Amygdala (tissue), 56 donors: ENCODE measurements at regions not wholly inside any gene's neighbourhood (a gene's known extent, or its start where the extent isn't known, plus 50 kb on each side); places are given as distances from the start of the nearest gene placed in this dataset.

Experiments
- DNase-seq, 56 donors: peaks; one replicate each; lab custom pipeline; 2025; lab: John Stamatoyannopoulos, UW

DNA sequence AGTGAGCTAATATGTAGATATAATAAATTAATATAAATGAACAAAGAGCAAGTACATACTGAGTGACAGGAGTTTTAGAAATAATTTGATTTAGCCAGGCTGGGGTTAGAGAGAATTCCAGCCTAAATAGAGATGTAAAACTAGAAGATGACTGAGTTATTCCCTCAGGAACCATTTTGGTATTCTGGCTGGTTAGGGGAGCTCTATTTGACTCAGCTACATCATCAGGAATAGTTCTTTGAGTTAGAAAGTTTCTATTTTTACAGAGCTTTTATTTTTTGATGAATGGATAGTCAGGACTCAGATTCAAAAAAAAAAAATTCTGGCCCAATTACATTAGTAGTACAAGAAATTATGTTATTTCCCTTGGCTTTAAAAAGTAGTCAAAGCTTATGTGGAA, 180.4 kb upstream of the MID1 start:
- DNase-seq: no peak

GRCh38 chrX:10811111-10811510, 190.7 kb upstream of the MID1 start:
- DNase-seq: no peak

- no peak for DNase-seq
Measured at GRCh38 chrX:10813761-10814160, 193.4 kb upstream of the MID1 start.

DNA sequence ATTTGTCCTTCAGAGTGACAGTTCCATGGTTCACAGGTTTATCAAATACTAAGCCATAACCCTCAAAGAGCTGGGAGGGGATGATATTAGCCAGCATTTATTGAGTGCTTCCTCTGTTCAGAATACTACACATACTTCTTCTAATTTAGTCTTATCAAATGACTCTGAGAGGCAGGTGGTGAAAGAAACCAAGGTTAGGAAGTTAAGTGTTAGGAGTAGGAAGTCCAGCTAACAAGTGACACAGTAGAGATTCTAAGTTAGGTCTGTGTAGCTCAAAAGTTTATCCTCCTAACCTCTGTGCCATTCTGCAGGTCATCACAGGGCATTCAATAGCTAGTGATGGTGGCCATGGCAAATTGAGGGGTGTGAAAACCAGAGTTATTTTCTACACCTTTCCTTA, 198.3 kb upstream of the MID1 start:
- DNase-seq: no peak

DNA sequence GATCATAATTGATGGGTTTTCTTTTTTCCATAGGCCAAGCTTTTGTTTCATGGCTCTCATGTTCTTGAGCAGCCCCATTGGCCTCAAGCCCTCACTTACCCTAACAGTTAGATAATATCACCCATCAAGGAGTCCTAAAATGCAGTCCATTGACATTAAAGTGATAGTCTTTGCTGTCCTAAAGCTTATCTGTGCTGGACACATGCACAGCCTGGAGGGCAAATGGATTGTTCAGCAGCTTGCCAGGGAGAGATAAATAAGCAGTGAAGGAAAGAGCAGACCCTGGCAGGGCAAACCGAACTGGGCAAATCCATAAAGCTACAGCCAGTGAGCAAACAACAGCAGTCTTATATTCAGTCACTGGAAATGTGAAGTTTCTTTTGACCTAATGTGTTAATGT, 199.6 kb upstream of the MID1 start:
- no peak for DNase-seq

GRCh38 chrX:10821293-10821692, 200.9 kb upstream of the MID1 start:
- peak in 1 of 56 donors; percentile 2 for DNase-seq

DNA sequence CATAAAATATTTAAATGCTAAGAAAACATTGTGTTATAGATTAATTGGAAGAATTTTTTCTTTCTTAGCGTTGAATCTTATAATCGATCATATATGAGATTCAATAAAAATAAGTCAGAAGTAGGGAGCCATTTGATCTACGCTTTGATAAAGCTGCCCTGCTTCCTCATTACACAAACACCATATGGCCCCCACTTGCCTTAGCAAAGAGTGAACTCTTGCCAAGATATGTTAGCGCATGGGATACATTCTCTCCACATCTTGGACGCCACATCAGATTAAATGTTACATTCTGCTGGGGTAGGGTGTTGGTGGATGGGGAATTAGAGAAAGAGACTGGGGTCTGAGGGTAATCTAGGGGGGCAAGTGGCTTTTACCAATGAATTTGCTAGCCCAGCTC, 207.7 kb upstream of the MID1 start:
- DNase-seq: no peak

DNA sequence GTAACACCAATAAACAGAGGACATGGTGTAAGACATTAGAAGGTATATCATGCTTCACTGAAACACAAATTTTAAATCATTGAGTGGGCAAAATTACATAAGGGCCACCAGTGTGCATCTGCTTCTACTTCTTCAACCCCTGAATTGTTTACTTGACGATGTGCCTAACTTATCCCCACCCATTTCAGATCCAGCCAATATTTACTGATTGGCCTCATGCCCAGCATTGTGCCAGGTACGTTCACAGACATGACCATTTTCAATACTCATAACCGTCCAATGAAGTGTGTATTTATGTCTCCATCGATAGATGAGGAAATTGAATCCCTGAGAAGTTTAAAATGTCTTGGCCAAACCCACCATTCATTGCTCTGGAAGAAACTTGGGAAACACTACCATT, 208.3 kb upstream of the MID1 start:
- no peak for DNase-seq

- DNase-seq: no peak
Measured at GRCh38 chrX:10831716-10832502, 211.5 kb upstream of the MID1 start.

DNA sequence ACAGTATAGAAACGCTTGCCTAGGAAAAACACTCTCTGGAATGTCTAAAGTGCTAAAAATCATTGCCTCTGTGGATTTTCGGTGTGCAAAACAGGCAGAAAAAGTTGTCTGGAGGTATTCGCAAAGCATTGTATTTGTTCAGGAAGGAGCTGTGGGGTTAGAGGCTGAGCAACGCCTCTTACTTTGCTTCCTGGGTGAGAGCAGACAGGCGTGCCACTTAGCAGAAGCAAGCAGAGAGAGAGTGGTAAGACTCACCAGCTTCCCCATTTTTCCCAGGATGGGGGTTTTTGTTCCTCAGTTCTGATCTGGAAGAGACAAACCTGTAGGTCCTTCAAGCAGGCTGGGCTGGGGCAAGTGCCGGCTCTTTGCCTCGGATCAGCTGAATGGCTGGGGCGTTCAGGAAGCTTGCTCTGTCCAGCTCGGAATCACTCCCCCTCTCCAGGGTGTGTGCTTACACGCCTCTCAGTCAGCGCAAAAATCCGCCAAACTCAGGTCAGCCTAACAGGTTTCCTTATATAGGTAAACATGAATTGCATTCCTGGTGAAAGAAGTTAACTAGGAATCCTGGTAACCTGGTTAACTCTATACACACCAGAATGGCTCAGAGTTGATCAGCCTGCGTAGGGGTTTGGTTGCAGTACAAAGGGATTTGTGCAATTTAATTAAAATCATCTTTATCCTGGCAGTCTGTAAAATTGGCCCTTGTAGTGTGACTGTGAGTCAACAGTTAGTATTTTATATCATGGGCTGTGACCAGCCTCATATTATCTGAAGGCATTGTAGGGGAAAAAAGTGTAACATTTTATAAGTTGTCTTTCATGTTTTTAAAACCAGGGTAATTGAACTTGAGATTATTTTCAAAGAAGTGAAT, 213.1 kb upstream of the MID1 start:
- DNase-seq: peak in 4 of 56 donors; percentile 0 to 25 (median 0)

GRCh38 chrX:10841579-10841978, 221.2 kb upstream of the MID1 start:
- no peak for DNase-seq

DNA sequence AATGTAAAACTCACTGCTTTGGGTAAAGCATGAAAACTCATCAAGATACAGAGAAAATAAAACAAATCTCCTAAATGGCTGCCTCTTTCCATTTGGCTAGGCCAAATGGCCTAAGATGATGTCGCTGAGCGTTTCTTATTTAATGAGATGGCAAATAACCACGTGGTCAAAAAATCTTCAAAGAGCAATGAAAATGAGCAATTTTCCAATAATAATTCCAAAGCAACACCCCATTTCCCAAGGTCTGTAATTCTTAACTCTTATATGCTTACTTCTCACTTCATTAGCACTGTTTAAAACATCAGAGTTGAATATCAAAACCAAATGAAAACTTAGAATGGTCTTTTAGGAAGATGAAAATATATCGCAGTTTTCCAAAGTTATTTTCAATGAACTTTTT, 222.3 kb upstream of the MID1 start:
- DNase-seq: no peak

DNA sequence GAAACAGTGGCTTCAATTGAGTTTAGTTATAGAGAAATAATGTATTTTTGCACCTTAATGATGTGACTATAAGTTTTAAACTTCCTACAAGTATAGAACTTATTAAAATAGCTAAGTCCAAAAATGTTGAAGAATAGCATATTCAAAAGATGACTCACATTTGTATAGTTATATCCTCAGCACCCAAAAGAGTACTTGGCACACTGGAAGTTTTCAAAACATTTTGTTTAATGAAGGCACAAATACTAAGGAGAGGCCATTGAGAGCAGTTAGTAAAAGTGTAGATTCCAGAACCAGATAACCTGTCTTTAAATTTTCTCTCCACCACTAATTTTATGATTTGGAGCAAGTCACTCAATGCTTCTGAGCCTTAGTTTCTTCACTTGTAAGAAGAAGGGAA, 226.9 kb upstream of the MID1 start:
- DNase-seq: no peak

DNA sequence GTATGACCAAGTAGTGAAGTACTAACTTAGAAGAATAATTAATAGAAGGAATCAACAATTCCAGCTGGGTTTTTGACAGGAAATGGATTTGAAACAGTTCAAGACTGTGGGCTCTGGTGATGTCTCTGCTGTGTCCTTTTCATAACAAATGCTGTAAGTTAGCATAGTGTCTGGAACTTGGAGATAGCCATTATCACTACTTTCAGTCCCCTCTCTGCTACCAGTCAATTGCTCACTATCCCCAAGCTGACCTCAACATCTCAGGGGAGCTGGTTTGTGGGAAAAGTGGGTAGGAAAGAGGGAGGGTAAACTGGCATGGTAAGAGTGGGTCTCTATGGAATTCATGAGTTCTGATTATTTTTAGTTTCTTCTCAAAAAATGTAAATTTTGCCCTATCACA, 231.4 kb upstream of the MID1 start:
- DNase-seq: no peak

- no peak for DNase-seq
Measured at GRCh38 chrX:10854594-10854993, 234.2 kb upstream of the MID1 start.

GRCh38 chrX:10855845-10856244, 235.5 kb upstream of the MID1 start:
- no peak for DNase-seq

DNA sequence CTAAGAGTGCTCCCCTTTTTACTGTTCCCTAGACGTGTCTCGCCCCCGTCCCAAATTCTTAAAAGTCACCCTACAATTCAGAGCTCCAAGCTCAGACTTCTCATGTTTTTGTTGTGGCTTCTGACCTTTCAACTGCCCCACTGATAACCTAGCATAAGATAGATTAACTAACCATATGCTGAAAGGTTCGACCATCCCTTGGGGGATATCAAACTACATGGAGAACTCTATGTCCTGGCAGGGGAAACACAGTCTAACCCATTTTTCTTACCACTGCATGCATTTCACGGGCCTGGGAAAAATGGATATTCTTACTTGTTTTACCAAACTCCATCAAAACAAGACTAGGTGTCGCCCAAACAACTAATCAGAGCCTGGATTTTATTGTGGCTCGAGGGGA, 236.4 kb upstream of the MID1 start:
- DNase-seq: no peak

DNA sequence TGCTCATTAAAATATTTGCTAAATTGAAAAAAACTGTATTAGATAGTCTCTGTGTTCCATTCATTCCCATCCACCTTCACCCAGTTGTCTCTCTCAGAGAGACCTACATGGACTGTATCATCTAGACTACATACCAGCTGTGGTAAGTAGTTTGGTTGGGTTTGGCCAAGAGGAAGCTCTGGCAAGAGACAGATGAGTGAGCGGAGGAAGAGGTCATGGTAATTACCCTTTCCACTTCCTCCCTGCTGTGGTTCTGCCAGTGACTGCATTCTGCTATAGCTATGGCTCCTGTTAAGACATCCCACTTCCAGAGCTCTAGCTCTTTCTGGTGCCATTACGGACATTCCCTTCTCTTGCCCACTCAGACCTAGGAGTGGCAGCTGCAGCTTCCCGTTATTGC, 239.0 kb upstream of the MID1 start:
- DNase-seq: no peak

- DNase-seq: no peak
Measured at GRCh38 chrX:10875995-10876394, 235.1 kb upstream of the HCCS start.

GRCh38 chrX:10882484-10882883, 228.6 kb upstream of the HCCS start:
- DNase-seq: no peak

DNA sequence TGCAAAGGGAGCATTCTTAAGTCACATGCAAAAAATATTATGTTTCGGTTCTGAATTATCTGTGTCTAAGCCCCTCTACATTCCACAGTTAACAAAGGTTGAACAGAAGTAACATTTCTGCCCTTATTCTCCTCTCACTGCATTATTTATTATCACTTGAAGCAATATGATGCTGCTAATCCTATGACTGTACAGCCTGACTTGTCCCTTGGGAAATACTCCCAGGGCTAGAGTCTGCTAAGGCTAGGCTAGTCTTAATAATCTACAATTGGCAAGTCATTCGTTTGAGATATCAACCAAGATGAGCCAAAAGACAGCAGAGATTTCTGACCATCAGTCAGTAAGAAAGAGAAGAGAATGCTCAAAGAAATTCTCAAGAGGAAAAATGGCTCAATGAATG, 226.9 kb upstream of the HCCS start:
- no peak for DNase-seq

DNA sequence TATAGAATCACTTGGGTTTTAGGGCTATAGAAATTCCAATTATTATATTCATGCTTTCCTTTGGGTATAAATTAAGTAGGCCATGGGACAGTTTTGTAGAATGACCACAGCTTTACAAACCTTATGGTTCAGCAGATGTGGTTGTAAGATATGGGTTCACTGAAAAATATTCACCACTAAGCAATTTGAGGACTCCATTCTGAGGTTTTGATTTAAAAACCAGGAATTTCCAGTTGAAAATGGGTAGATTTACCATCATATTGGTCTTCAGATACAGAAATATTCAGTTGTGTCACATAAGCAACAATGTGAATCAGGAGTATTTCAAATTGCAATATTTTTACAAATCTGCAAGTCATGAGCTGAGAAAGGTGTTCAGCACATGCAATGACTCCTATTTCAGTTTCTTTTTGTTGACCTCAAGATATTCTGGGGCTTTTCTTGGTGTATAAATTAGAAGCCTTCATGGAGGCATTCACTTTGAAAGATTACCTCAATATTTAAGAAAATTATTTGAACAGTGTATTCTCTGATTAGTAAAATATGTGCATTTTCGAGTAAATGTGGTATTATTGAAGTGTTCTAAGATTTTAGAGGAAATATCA, 218.4 kb upstream of the HCCS start:
- DNase-seq: no peak
